HG03565 (cell line): ENCODE measurements at regions not wholly inside any gene's neighbourhood (a gene's known extent, or its start where the extent isn't known, plus 50 kb on each side); places are given as distances from the start of the nearest gene placed in this dataset.

Source experiments
- ATAC-seq: cut with Tn5 transposase; IDR thresholded peaks from one replicate; pipeline ENCODE4 v1.9.1; 2021; ENCODE audit warnings: mild to moderate bottlenecking, moderate library complexity; ENCODE audit not compliant: unreplicated experiment

GRCh38 chr4:182185491-182185890 is 57.7 kb upstream of the TENM3 start:
- no peak for ATAC-seq

- no peak for ATAC-seq
These were observed 55.5 kb upstream of the TENM3 start for GRCh38 chr4:182187674-182188073.

- ATAC-seq: no peak
These were observed 54.6 kb upstream of the TENM3 start for GRCh38 chr4:182188622-182189021.

- ATAC-seq: no peak
These were observed 53.9 kb upstream of the TENM3 start for GRCh38 chr4:182189103-182189878.

- no peak for ATAC-seq
These were observed 52.9 kb upstream of the TENM3 start for GRCh38 chr4:182190306-182190705.

GRCh38 chr4:182192511-182193181 is 50.6 kb upstream of the TENM3 start:
- no peak for ATAC-seq

GRCh38 chr4:182193311-182193710 is 49.9 kb upstream of the TENM3 start:
- no peak for ATAC-seq
